Kasumi-1 (cell line): ENCODE measurements at regions not wholly inside any gene's neighbourhood (a gene's known extent, or its start where the extent isn't known, plus 50 kb on each side); places are given as distances from the start of the nearest gene placed in this dataset.

Experiments
- DNase-seq, 2 experiments: peaks; one replicate each; lab custom pipeline; 2025; lab: John Stamatoyannopoulos, UW

DNA sequence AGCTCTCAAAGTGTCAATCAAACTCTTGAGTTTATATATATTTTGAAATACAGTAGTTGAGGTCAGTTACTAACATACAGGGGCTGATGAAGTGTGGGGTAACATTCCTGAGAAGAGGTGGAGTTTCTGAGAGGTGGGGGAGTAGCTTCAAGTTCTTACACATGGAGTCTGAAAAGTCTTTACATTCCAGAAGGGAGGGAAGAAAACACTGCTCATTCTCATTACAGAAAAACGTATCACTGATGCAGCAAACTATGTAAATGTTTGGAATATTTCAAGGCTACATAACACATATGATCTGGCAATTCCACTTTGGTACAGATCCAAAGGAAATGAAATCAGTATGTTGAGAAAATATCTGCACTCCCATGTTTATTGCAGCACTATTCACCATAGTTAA lies 1065.8 kb upstream of the B3GALT2 start:
- DNase-seq: no peak

- DNase-seq: no peak
Measured at GRCh38 chr1:194241215-194241614, 1054.8 kb upstream of the B3GALT2 start.

DNA sequence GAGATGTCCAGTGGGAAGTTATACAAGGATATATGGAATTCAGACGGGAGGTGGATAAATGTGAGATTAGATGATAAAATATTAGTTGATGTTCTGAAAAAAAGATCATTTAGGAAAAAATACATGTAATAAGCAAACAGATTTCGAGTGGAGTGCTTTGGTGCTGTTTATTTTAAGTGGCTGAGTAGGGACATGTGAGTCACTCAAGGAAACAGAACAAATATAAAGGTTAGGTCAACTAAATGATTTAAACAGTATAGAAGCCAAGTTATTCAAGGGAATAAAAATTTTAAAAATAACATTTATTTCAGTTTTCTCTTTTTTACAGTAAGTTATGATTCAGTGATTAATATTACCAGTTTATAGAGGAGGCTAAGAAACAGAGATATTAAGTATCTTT lies 1046.7 kb upstream of the B3GALT2 start:
- no peak for DNase-seq

DNA sequence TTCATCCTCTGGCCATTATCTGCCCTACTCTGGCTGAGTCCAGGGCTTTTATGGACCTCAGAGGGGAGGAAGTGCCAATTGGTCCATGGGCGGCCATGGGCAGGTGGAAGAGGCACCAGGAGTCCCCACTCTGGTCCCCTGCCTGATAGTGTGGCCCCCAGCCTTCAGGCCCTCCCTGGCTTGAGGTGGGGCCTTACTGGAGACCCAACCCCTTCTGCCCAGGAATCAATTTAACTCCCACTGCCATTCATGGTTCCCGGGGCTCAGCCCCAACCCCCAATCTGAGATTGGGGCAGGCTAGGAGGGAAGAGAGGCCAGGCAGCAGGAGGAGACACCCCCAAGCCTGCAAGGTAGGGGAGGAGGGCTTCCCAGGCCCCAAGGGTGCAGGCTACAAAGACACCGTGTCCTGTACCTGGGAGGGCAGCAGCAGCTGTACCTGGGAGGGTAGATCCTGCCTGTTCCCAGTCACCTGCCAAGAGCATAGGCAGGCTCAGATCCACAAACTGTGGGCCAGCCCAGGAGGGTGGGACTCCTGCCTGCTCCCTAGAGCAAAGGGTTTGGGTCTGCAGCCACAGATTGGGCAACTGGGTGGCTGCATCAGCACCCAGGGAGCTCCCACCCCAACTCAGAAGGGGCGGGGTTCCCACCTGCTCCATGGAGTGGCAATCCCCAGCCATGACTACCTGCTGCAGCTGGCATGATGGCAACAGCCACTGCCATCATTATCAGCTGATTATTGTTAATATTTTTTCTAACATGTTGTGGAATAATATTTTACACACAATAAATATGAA lies 1044.1 kb upstream of the B3GALT2 start:
- DNase-seq: no peak

DNA sequence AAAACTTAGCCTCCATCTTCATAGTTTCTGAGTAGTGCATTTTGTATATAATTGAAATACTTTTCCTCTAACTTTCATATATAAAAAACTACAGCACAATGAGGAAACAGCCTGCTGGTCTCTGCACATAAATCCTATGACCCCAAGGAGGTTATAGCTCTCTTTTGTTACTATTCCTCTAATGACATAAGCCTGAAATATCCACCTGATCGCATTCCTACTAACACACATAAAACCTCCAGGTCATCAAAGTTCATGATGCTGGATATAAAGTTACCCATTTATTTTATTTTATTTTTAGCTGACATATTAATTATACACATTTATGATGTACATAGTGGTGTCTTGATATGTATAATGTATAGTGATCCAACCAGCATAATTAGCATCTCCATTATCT lies 1042.0 kb upstream of the B3GALT2 start:
- no peak for DNase-seq

DNA sequence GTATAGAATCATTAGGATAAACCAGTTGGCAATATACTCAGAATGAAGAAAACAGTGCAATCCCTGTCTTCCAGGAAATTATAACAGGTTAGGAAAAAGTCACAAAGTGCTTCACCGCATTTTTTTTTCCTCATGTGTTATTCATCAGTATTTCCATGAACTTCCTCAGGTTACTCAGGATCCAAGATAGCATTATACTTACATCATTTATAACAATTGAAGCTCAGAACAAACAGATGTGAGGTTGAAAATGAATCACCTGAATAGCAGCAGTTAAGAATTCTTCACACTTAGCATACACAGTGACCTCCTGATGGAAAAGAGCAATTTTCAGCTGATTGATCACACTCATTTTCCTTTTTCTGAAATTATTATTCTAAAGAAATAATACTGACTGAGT lies 1040.7 kb upstream of the B3GALT2 start:
- no peak for DNase-seq

- peak; percentile 88 to 89 for DNase-seq
Measured at GRCh38 chr1:194225821-194226220, 1039.4 kb upstream of the B3GALT2 start.

DNA sequence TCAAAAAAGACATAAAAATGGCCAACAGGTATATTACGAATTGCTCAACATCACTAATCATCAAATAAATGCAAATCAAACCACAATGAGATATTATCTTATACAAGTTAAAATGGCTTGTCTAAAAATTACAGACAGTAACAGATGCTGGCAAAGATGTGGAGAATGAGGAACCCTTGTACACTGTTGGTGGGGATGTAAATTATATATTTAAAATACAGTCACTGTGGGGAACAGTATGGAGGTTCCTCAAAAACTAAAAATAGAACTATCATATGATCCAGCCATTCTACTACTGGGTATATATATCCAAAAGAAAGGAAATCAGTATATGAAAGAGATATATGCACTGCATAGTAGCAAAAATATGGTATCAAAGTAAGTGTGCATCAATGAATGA lies 1037.2 kb upstream of the B3GALT2 start:
- peak; percentile 22 to 44 for DNase-seq

DNA sequence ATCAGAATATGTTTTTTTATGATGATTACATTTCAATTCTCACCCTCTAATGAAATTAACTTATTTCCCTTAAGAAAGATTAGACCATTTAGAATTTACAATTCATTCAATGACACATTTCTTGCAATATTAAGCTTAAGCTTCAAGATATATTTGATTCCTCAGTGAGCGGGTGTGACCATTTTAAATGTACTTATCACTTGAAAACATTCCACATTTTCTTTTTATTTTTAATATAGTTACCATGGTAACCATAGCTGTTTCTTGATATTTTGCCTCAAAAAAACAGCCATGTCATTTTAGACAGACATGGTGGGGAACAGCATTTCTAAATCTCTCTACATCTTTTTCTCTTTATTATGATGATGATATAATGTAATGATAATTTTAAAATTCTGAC lies 1029.0 kb upstream of the B3GALT2 start:
- no peak for DNase-seq

DNA sequence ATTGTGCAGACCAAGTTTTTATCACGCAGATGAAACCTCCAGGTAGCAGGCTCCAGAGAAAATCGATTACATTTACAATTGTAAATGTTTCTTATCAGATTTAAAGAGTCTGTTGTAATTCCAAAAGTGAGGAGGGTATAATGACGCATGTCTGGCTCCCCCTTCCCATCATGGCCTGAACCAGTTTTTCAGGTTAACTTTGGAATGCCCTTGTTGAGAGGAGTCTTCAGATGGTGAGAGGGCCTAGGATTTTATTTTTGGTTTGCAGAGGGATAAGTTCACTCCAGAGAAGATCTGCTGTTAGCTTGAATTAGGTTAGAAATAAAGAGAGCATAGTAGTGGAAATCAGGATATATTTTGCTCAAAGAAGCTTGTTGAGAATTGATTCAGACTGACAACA lies 1028.3 kb upstream of the B3GALT2 start:
- no peak for DNase-seq

- DNase-seq: no peak
Measured at GRCh38 chr1:194209920-194210319, 1023.5 kb upstream of the B3GALT2 start.

GRCh38 chr1:194208674-194209073 lies 1022.3 kb upstream of the B3GALT2 start:
- no peak for DNase-seq

DNA sequence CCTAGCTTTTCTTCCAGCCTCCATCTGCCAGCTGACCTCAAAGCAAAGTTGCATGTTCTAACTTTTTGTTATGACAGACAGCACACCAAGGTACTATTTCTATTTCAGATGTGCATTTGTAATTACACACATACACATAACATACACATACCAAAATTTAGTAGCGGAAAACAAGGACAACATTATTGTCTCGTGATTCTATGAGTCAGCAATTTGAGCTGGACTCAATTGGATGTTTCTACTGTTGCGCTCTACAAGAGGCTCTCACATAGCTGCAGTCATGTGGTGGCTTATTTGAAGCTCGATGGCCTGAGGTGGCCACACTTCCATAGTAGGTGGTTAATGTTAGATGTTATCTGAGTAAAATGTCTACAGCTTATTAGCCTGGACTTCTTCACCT lies 1010.1 kb upstream of the B3GALT2 start:
- no peak for DNase-seq

- DNase-seq: no peak
Measured at GRCh38 chr1:194194724-194195123, 1008.3 kb upstream of the B3GALT2 start.

GRCh38 chr1:194184974-194185373 lies 998.6 kb upstream of the B3GALT2 start:
- DNase-seq: no peak

- DNase-seq: no peak
Measured at GRCh38 chr1:194184425-194184824, 998.0 kb upstream of the B3GALT2 start.

GRCh38 chr1:194181845-194182244 lies 995.4 kb upstream of the B3GALT2 start:
- DNase-seq: no peak

GRCh38 chr1:194176212-194176611 lies 989.8 kb upstream of the B3GALT2 start:
- DNase-seq: no peak

DNA sequence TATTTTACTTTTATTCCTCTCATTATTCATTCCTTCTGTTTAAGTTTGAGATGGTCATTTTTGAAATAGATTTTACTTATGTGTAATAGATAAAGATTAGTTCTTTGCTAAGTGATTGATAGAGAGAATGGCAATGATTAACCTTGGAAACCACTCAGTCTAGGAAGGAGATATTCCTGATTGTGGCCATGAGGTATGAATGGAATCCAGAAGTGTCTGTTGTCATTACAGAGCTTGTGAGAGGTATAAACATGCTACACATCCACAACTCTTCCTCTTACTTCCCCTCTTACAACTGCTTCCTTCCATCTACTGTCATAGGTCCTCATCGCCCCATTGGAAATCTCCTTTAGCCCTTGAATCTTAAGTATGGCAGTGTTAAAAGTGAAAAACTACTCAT lies 988.8 kb upstream of the B3GALT2 start:
- DNase-seq: no peak

GRCh38 chr1:194174528-194174927 lies 988.1 kb upstream of the B3GALT2 start:
- DNase-seq: no peak

DNA sequence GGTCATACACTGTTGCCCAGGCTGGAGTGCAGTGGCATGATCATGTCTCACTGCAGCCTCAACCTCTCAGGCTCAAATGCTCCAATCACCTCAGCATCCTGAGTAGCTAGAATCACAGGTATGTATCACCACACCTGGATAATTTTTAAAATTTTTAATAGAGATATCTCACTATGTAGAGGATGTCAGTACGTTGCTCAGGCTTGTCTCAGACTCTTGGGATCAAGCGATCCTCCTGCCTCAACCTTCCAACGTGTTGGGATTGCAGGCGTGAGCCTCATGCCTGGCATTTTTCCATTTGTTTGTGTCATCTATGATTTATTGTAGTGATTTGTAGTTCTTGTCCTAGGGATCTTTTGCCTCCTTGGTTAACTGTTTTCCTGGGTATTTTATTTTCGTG lies 985.2 kb upstream of the B3GALT2 start:
- DNase-seq: no peak

GRCh38 chr1:194167956-194168640 lies 981.7 kb upstream of the B3GALT2 start:
- DNase-seq: no peak

DNA sequence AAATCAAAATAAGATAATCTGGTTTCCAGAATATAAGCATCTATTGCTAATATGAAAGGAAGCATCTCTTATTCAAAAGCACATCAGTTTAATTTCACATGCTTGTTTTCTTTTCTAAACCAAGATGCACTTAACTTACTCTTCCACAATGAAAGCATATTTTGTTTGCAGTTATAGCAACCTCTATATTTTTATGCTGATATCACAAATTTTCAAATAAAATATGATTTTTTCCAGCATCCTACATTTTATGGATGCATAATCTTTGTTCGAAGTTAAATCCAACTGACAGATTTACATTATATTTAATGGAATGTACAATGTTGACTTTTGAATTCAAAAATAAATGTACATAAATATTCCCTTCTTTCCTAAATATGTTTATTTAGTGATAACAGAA lies 978.3 kb upstream of the B3GALT2 start:
- DNase-seq: no peak

GRCh38 chr1:194161591-194161990 lies 975.2 kb upstream of the B3GALT2 start:
- no peak for DNase-seq
